Kidney (tissue), 13 donors: ENCODE measurements at regions not wholly inside any gene's neighbourhood (a gene's known extent, or its start where the extent isn't known, plus 50 kb on each side); places are given as distances from the start of the nearest gene placed in this dataset.

Experiments
- DNase-seq, 5 donors: peaks; one replicate each; pipeline ENCODE4 v3.0.0-alpha.2; 2013 to 2020
- FAIRE-seq: peaks from 2 replicates; lab custom pipeline; 2012; peaks lifted over from hg19 to GRCh38; lab: Jason Lieb, UNC
- H3K27ac ChIP-seq, 2 donors: one replicate each; pipeline ENCODE4 v1.7.0; 2013; ENCODE audit warnings: low read depth in 2 of 2, low read length in 2 of 2, inconsistent platforms in 1 of 2
- H3K27me3 ChIP-seq: one replicate; pipeline ENCODE4 v1.7.1; 2013; ENCODE audit warnings: low read length, inconsistent platforms; ENCODE audit not compliant: control insufficient read depth, insufficient read depth
- H3K36me3 ChIP-seq, 3 donors: one replicate each; pipeline versions ENCODE4 v1.7.0 to v1.7.1; 2013; ENCODE audit warnings: low read length in 3 of 3, control low read depth in 1 of 3, inconsistent platforms in 1 of 3; ENCODE audit not compliant: insufficient read depth in 3 of 3, control insufficient read depth in 2 of 3
- H3K4me1 ChIP-seq, 3 donors: one replicate each; pipeline versions ENCODE4 v1.7.0 to v1.7.1; 2013; ENCODE audit warnings: low read length in 3 of 3, inconsistent platforms in 1 of 3, low read depth in 1 of 3; ENCODE audit not compliant: control insufficient read depth in 2 of 3, insufficient read depth in 2 of 3
- H3K4me3 ChIP-seq, 3 donors: one replicate each; pipeline versions ENCODE4 v1.7.0 to v1.8.1; 2013; ENCODE audit warnings: low read length in 3 of 3, control low read depth in 1 of 3, inconsistent platforms in 1 of 3
- H3K9ac ChIP-seq, 3 donors: one replicate each; pipeline versions ENCODE4 v1.7.0 to v1.7.1; 2013; ENCODE audit warnings: low read length in 3 of 3, control low read depth in 1 of 3, inconsistent platforms in 1 of 3
- H3K9me3 ChIP-seq, 3 donors: one replicate each; pipeline versions ENCODE4 v1.7.0 to v1.7.1; 2013; ENCODE audit warnings: low read length in 3 of 3, control low read depth in 1 of 3, inconsistent platforms in 1 of 3; ENCODE audit not compliant: control insufficient read depth in 2 of 3, insufficient read depth in 1 of 3
- intact Hi-C: fragments of 100-400 bp; cut with DNase I; formaldehyde crosslinking; loops from one replicate; pipeline ENCODE4 v1.11.1; 2022
- TF ChIP-seq, protein P1 (sequence below): IDR thresholded peaks from 3 replicates; pipeline ENCODE4 v1.5.1; 2012; ENCODE audit warnings: mild to moderate bottlenecking, moderate library complexity, borderline replicate concordance; ENCODE audit not compliant: insufficient read depth; ENCODE audit errors: extremely low read depth
- donor health status: control.
- donor health status: control.
- donor health status: control.
- donor health status: control.
- donor health status: control.
- donor health status: DM: yes; HTN: yes; CAD: no.
- donor health status: Normal renal cell carcinoma (clear cell type).

DNA sequence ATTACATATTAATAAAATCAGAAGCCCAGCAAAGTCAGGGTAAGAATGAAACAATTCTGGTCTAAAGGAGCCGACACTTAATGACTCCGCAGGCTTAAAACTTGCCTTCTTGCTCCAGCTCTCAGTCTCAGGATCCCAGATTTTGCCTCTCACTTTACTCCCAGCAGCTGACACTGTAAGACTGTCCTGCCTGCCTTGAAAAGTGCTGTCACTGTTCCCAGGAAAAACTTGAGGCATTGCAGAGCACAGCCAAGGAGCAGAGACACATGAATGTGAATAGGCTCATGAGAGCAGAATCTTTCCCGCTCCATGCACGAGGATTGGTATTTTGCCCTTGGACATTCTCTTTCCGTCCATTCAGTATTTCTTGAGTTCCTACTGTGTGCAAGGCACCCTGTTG, 457.6 kb upstream of the ZFHX3 start:
- Histone ChIP-seq H3K9ac (no peak overlapping the region), H3K36me3 (no peaks in the 10 kb centered on the region), H3K4me3 (no peak overlapping the region), H3K27me3 (no peaks in the 10 kb centered on the region), H3K27ac (no peak overlapping the region), H3K4me1 (no peaks in the 10 kb centered on the region), H3K9me3 (no peaks in the 10 kb centered on the region)
- FAIRE-seq (no peak), DNase-seq (no peak)
- intact Hi-C loops: no loop called here
- TF ChIP-seq, protein P1, sequence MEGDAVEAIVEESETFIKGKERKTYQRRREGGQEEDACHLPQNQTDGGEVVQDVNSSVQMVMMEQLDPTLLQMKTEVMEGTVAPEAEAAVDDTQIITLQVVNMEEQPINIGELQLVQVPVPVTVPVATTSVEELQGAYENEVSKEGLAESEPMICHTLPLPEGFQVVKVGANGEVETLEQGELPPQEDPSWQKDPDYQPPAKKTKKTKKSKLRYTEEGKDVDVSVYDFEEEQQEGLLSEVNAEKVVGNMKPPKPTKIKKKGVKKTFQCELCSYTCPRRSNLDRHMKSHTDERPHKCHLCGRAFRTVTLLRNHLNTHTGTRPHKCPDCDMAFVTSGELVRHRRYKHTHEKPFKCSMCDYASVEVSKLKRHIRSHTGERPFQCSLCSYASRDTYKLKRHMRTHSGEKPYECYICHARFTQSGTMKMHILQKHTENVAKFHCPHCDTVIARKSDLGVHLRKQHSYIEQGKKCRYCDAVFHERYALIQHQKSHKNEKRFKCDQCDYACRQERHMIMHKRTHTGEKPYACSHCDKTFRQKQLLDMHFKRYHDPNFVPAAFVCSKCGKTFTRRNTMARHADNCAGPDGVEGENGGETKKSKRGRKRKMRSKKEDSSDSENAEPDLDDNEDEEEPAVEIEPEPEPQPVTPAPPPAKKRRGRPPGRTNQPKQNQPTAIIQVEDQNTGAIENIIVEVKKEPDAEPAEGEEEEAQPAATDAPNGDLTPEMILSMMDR: no peak

DNA sequence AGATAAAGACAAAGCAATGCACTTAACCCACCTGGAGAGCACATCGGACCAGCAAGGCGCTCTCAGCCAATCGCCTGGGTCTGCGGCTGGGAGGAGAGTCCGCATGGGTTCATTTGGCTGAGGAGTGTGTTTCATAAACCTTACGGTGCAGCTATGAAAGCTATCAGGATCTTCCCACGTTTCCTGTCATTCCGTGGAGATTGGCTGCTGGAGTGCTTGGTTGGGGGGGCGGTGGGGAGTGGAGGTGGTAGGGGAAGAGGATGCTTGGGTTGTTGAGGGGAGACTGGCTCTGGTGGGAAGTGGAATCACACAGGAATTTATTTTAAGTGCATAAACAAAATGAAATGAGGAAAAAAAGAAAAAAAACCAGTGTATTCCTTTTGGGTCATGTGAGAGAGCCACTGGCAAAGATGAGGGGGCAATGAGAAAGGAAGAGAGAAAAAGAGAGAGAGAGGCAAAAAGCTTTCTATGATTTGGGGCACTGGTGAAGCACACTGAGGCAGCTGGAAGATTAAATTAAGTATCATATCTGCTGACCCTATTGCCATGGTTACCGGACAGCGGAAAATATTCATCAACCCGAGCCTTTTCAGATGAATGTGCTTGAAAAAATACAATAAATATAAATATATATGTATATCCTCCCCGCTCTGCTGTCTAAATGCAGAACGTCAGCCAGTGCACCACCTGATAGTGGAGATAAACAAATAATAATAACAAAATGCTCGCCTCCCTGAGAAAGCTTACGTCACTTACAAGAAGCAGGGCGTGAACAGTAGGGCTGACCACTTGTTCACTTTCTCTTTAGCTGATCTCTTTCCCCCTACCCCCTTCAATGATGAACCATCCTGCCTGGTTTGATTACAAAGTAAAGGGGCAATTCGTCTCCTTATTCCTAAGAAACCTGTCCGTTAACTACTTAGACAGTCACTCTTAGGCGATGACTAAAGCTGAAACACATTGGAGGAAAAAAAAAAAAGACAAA, 457.0 kb upstream of the ZFHX3 start:
- H3K27me3 ChIP-seq: no peaks in the 10 kb centered on the region
- H3K9me3 ChIP-seq: no peaks in the 10 kb centered on the region
- no peaks in the 10 kb centered on the region for H3K4me1 ChIP-seq
- H3K4me3 ChIP-seq: no peak overlapping the region
- TF ChIP-seq, protein P1: no peak
- H3K36me3 ChIP-seq: no peaks in the 10 kb centered on the region
- FAIRE-seq (no peak), DNase-seq (no peak)
- H3K27ac ChIP-seq: no peak overlapping the region
- intact Hi-C loops: no loop called here
- no peak overlapping the region for H3K9ac ChIP-seq

DNA sequence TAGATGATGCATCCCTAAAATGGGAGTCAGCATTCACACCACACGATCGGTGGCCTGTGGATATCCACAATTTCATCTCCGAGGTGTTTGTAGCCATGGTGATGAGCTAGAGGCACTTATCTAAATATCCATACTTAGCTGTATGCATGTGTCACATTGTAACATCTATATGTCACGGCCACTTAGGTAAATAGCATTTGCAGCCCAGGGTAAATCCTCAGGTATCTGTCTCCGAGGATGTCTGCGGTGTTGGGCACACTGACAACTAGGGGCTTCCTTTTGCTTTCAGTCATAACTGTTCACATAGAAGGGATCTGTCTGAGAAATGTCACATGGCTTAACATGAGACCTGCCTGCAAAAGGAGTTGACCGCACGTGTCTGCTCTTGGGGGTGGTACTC, 455.2 kb upstream of the ZFHX3 start:
- no peak overlapping the region for H3K9ac ChIP-seq
- DNase-seq: no peak
- no peak overlapping the region for H3K27ac ChIP-seq
- TF ChIP-seq, protein P1: no peak
- no peaks in the 10 kb centered on the region for H3K9me3 ChIP-seq
- H3K27me3 ChIP-seq: no peaks in the 10 kb centered on the region
- intact Hi-C loops: no loop called here
- no peak for FAIRE-seq
- no peaks in the 10 kb centered on the region for H3K36me3 ChIP-seq
- H3K4me1 ChIP-seq: no peaks in the 10 kb centered on the region
- H3K4me3 ChIP-seq: no peak overlapping the region
